SW 1271 (cell line): ENCODE measurements at regions not wholly inside any gene's neighbourhood (a gene's known extent, or its start where the extent isn't known, plus 50 kb on each side); places are given as distances from the start of the nearest gene placed in this dataset.

ENCODE experiments used
- DNase-seq, 2 experiments: peaks; one replicate each; lab custom pipeline; 2025; lab: John Stamatoyannopoulos, UW

GRCh38 chr1:181858135-181858534 is 203.4 kb downstream of the ZNF648 start:
- no peak for DNase-seq
